IMR-90 (cell line): ENCODE measurements at regions not wholly inside any gene's neighbourhood (a gene's known extent, or its start where the extent isn't known, plus 50 kb on each side); places are given as distances from the start of the nearest gene placed in this dataset.

Experiments used
- ATAC-seq: fragments of 200-7000 bp; cut with Tn5 transposase; 2 replicates; pipeline ENCODE4 v1.9.1; 2020; ENCODE audit warnings: low read depth, mild to moderate bottlenecking, moderate library complexity
- BruUV-seq: library from RNA; stranded (reverse); fragments of 400-500 nt; replicated peaks from 2 replicates; lab custom pipeline; 2021; lab: Mats Ljungman, UMichigan
- CTCF ChIA-PET: fragments of 300-600 bp; formaldehyde crosslinking; extraction: SDS; loops from one replicate; lab custom pipeline; 2021; ENCODE audit warnings: antibody characterized with exemption; lab: Yijun Ruan, JAX
- POLR2A ChIA-PET: fragments of 300-600 bp; sonication (Branson Sonifier 250); formaldehyde crosslinking; loops from one replicate; lab custom pipeline; 2022; ENCODE audit warnings: antibody characterized with exemption; ENCODE audit not compliant: unreplicated experiment; lab: Charles Lee
- DNase-seq: peaks from one replicate; pipeline ENCODE4 v3.0.0; 2013
- H2AFZ ChIP-seq: replicated peaks from 2 replicates; pipeline ENCODE3; 2013; ENCODE audit warnings: low read length, mild to moderate bottlenecking; ENCODE audit not compliant: poor library complexity
- H2AK5ac ChIP-seq: 2 replicates; pipeline ENCODE4 v1.6.1; 2013; ENCODE audit warnings: low read depth, low read length, inconsistent platforms
- H2AK9ac ChIP-seq: replicated peaks from 2 replicates; pipeline ENCODE3; 2013; ENCODE audit warnings: mild to moderate bottlenecking, low read depth, low read length, moderate library complexity; ENCODE audit not compliant: poor library complexity
- H2BK120ac ChIP-seq: 2 replicates; pipeline ENCODE4 v1.6.1; 2013; ENCODE audit warnings: low read depth, low read length, inconsistent platforms
- H2BK15ac ChIP-seq: 3 replicates; pipeline ENCODE4 v1.6.1; 2013; ENCODE audit warnings: low read depth, low read length, inconsistent platforms
- H2BK20ac ChIP-seq: 2 replicates; pipeline ENCODE4 v1.6.1; 2013; ENCODE audit warnings: low read depth, mild to moderate bottlenecking, inconsistent platforms, low read length, moderate library complexity
- H2BK5ac ChIP-seq: 2 replicates; pipeline ENCODE4 v1.6.1; 2013; ENCODE audit warnings: mild to moderate bottlenecking, low read depth, low read length, inconsistent platforms; ENCODE audit not compliant: poor library complexity, severe bottlenecking
- H3K14ac ChIP-seq: replicated peaks from 2 replicates; pipeline ENCODE4 v1.6.1; 2013; ENCODE audit warnings: low read depth, low read length, inconsistent platforms
- H3K18ac ChIP-seq: 2 replicates; pipeline ENCODE4 v1.6.1; 2013; ENCODE audit warnings: low read depth, low read length, control low read depth
- H3K23ac ChIP-seq: 2 replicates; pipeline ENCODE4 v1.6.1; 2013; ENCODE audit warnings: low read depth, low read length, inconsistent platforms
- H3K27ac ChIP-seq: 2 replicates; pipeline ENCODE4 v1.5.1; 2013; ENCODE audit warnings: mild to moderate bottlenecking, control low read depth, low read length; ENCODE audit not compliant: insufficient read depth
- H3K27me3 ChIP-seq: 2 replicates; pipeline ENCODE4 v1.6.1; 2013; ENCODE audit warnings: low read length; ENCODE audit not compliant: control insufficient read depth, insufficient read depth
- H3K36me3 ChIP-seq: 2 replicates; pipeline ENCODE4 v1.6.1; 2013; ENCODE audit warnings: low read length, mixed read lengths; ENCODE audit not compliant: control insufficient read depth, insufficient read depth
- H3K4ac ChIP-seq: 2 replicates; pipeline ENCODE4 v1.6.1; 2013; ENCODE audit warnings: low read depth, low read length, inconsistent platforms
- H3K4me1 ChIP-seq: 2 replicates; pipeline ENCODE4 v1.6.1; 2013; ENCODE audit warnings: low read length, mixed read lengths; ENCODE audit not compliant: control insufficient read depth, insufficient read depth
- H3K4me2 ChIP-seq: 2 replicates; pipeline ENCODE4 v1.6.1; 2013; ENCODE audit warnings: low read depth, mild to moderate bottlenecking, control low read depth, low read length, moderate library complexity
- H3K4me3 ChIP-seq: 2 replicates; pipeline ENCODE4 v1.5.1; 2013; ENCODE audit warnings: low read depth, mild to moderate bottlenecking, control low read depth, low read length, moderate library complexity; ENCODE audit not compliant: insufficient read depth
- H3K56ac ChIP-seq: 2 replicates; pipeline ENCODE4 v1.6.1; 2013; ENCODE audit warnings: low read length, inconsistent platforms; ENCODE audit not compliant: insufficient read depth; ENCODE audit errors: extremely low read depth
- H3K79me1 ChIP-seq, 2 experiments: 2 replicates each; pipeline ENCODE4 v1.6.1; 2013; ENCODE audit warnings: low read length in 2 of 2, inconsistent platforms in 1 of 2, low read depth in 1 of 2
- H3K9ac ChIP-seq: 2 replicates; pipeline ENCODE4 v1.6.1; 2013; ENCODE audit warnings: low read depth, low read length, control low read depth
- H3K9me1 ChIP-seq: 2 replicates; pipeline ENCODE4 v1.6.1; 2013; ENCODE audit warnings: low read length, inconsistent platforms; ENCODE audit not compliant: insufficient read depth
- H3K9me3 ChIP-seq: 2 replicates; pipeline ENCODE4 v1.6.1; 2013; ENCODE audit warnings: low read length; ENCODE audit not compliant: control insufficient read depth, insufficient read depth
- H4K20me1 ChIP-seq: 2 replicates; pipeline ENCODE4 v1.6.1; 2013; ENCODE audit warnings: low read length, inconsistent platforms; ENCODE audit not compliant: insufficient read depth
- H4K5ac ChIP-seq: 2 replicates; pipeline ENCODE4 v1.6.1; 2013; ENCODE audit warnings: mild to moderate bottlenecking, low read depth, low read length, control low read depth
- H4K8ac ChIP-seq, 2 experiments: 2 replicates each; pipeline ENCODE4 v1.6.1; 2013; ENCODE audit warnings: low read depth in 2 of 2, low read length in 2 of 2, control low read depth in 1 of 2, inconsistent platforms in 1 of 2
- H4K91ac ChIP-seq: 2 replicates; pipeline ENCODE4 v1.6.1; 2013; ENCODE audit warnings: low read depth, low read length, inconsistent platforms; ENCODE audit not compliant: insufficient read depth
- BHLHE40 ChIP-seq: fragments of 150-350 bp; IDR thresholded peaks from 2 replicates; pipeline ENCODE4 v1.6.1; 2016; ENCODE audit warnings: mild to moderate bottlenecking, low read depth, low read length
- CEBPB ChIP-seq: IDR thresholded peaks from 2 replicates; pipeline ENCODE4 v1.6.1; 2012; ENCODE audit warnings: low read depth, low read length, improper control_type of control experiment
- CHD1 ChIP-seq: IDR thresholded peaks from 2 replicates; pipeline ENCODE4 v1.6.1; 2012; ENCODE audit warnings: low read depth, low read length, improper control_type of control experiment
- FOS ChIP-seq: fragments of 150-350 bp; IDR thresholded peaks from 2 replicates; pipeline ENCODE4 v1.6.1; 2016; ENCODE audit warnings: low read depth, low read length
- MAFK ChIP-seq: IDR thresholded peaks from 2 replicates; pipeline ENCODE4 v1.6.1; 2012; ENCODE audit warnings: low read depth, low read length, improper control_type of control experiment
- MXI1 ChIP-seq: IDR thresholded peaks from 2 replicates; pipeline ENCODE4 v1.6.1; 2012; ENCODE audit warnings: low read depth, mild to moderate bottlenecking, low read length, moderate library complexity, borderline replicate concordance
- RAD21 ChIP-seq: IDR thresholded peaks from 2 replicates; pipeline ENCODE4 v1.6.1; 2012; ENCODE audit warnings: low read length, improper control_type of control experiment
- RCOR1 ChIP-seq: IDR thresholded peaks from 2 replicates; pipeline ENCODE4 v1.6.1; 2012; ENCODE audit warnings: mild to moderate bottlenecking, low read length, improper control_type of control experiment; ENCODE audit not compliant: insufficient replicate concordance
- SMC3 ChIP-seq: fragments of 150-350 bp; IDR thresholded peaks from 2 replicates; pipeline ENCODE4 v1.6.1; 2016; ENCODE audit warnings: low read depth, mild to moderate bottlenecking, antibody characterized with exemption, low read length, moderate library complexity
- WGBS, 2 experiments: methylation state at CpG; one replicate each; pipeline versions ENCODE4 v1.1.5 to v1.1.7; 2013; ENCODE audit warnings: missing lambda C conversion rate in 2 of 2; ENCODE audit not compliant: insufficient read length in 1 of 2; ENCODE audit errors: extremely low coverage in 2 of 2; 5-methylcytosine and 5-hydroxymethylcytosine counted together
- dilution Hi-C: fragments of 300-500 bp; cut with HindIII; formaldehyde crosslinking; loops from one replicate; pipeline ENCODE4 v1.14.3; 2018; ENCODE audit warnings: low sequenced_read_pairs; ENCODE audit not compliant: unreplicated experiment
- in situ Hi-C: fragments of 300-500 bp; cut with MboI; formaldehyde crosslinking; loops from 3 replicates; pipeline ENCODE4 v1.14.3; 2019; ENCODE audit warnings: low sequenced_read_pairs, inconsistent platforms, mixed read lengths
- intact Hi-C: fragments of 100-400 bp; cut with micrococcal nuclease; formaldehyde crosslinking; loops from 2 replicates; pipeline ENCODE4 v1.10.0; 2022
- TF ChIP-seq, protein P1 (sequence below): conservative IDR thresholded peaks from 2 replicates; pipeline ENCODE4 v1.5.1; 2012; ENCODE audit warnings: mild to moderate bottlenecking, low read depth, low read length, improper control_type of control experiment

DNA sequence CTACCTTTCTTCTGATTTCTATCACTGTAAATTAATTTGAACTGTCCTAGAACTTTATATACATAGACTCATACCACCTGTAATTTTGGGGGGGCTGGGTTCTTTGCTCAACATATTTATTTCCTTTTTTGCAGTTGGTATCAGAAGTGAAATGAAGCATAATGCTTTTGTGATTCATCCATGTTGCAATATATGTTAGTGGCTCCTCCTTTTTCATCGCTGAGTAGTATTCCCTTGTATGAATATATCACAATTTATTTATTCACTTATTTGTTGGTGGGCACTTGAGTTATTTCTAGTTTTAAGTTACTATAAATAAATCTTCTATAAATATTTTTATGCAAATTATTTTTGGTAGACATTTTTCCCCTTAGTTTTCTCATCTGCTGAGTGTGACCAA, 336.4 kb downstream of the HS3ST3B1 start:
- intact Hi-C loops (no loop called here), dilution Hi-C loops (no loop called here), in situ Hi-C loops (no loop called here)
- no peak overlapping the region for H3K9ac ChIP-seq
- no peaks in the 10 kb centered on the region for H3K4me1 ChIP-seq
- H2BK15ac ChIP-seq, result no peak overlapping the region
- TF ChIP-seq BHLHE40, result no peak
- TF ChIP-seq MAFK, result no peak
- TF ChIP-seq SMC3, result no peak
- TF ChIP-seq RCOR1, result no peak
- no peak for TF ChIP-seq MXI1
- no peak for TF ChIP-seq RAD21
- no peak for TF ChIP-seq FOS
- no peak for TF ChIP-seq CEBPB
- TF ChIP-seq, protein P1, sequence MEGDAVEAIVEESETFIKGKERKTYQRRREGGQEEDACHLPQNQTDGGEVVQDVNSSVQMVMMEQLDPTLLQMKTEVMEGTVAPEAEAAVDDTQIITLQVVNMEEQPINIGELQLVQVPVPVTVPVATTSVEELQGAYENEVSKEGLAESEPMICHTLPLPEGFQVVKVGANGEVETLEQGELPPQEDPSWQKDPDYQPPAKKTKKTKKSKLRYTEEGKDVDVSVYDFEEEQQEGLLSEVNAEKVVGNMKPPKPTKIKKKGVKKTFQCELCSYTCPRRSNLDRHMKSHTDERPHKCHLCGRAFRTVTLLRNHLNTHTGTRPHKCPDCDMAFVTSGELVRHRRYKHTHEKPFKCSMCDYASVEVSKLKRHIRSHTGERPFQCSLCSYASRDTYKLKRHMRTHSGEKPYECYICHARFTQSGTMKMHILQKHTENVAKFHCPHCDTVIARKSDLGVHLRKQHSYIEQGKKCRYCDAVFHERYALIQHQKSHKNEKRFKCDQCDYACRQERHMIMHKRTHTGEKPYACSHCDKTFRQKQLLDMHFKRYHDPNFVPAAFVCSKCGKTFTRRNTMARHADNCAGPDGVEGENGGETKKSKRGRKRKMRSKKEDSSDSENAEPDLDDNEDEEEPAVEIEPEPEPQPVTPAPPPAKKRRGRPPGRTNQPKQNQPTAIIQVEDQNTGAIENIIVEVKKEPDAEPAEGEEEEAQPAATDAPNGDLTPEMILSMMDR, result no peak
- no peak for TF ChIP-seq CHD1
- H3K56ac ChIP-seq, result no peak overlapping the region
- POLR2A ChIA-PET, result no interaction called here
- no peak overlapping the region for H3K23ac ChIP-seq
- no peak overlapping the region for H4K5ac ChIP-seq
- no peak overlapping the region for H3K18ac ChIP-seq
- no peak overlapping the region for H3K4me2 ChIP-seq
- no peaks in the 10 kb centered on the region for H3K9me1 ChIP-seq
- WGBS, 2 experiments, result no CpG with 5 or more reads among the region's 1 CpG
- no peak overlapping the region for H4K8ac ChIP-seq
- no peaks in the 10 kb centered on the region for H4K20me1 ChIP-seq
- ATAC-seq, result no peak
- no peak overlapping the region for H3K4me3 ChIP-seq
- no peaks in the 10 kb centered on the region for H3K79me1 ChIP-seq
- DNase-seq, result no peak
- no peak overlapping the region for H3K4ac ChIP-seq
- no peak overlapping the region for H2AFZ ChIP-seq
- H3K27me3 ChIP-seq, result no peaks in the 10 kb centered on the region; the same call in 1 of the 2 replicates
- no peaks in the 10 kb centered on the region for H3K36me3 ChIP-seq
- H3K27ac ChIP-seq, result no peak overlapping the region
- H3K14ac ChIP-seq, result no peak overlapping the region
- H3K9me3 ChIP-seq, result no peaks in the 10 kb centered on the region
- CTCF ChIA-PET, result no interaction called here
- no peak overlapping the region for H2BK120ac ChIP-seq
- no peak overlapping the region for H4K91ac ChIP-seq
- H2AK9ac ChIP-seq, result no peak overlapping the region
- H2BK5ac ChIP-seq, result no peak overlapping the region
- no peak overlapping the region for H2AK5ac ChIP-seq
- H2BK20ac ChIP-seq, result no peak overlapping the region
- BruUV-seq, result no TSS peak
